ENCODE measurements at regions not wholly inside any gene's neighbourhood (a gene's known extent, or its start where the extent isn't known, plus 50 kb on each side); places are given as distances from the start of the nearest gene placed in this dataset.

GRCh38 chr5:116343961-116344360, 230.7 kb downstream of the SEMA6A start:
- Histone ChIP-seq H3K4me3 (replicated peaks in 1 of 4; ENCODE audit: control extremely low read depth in 1 of 4, insufficient read depth in 1 of 4, low read depth in 3 of 4, low read length in 4 of 4) (no peak overlapping the region), H3K4me1 (ENCODE audit: control insufficient read depth, extremely low read depth, insufficient read depth, low read length) (no peaks in the 10 kb centered on the region), H4K20me1 (ENCODE audit: control insufficient read depth, extremely low read depth, insufficient read depth, low read length) (no peaks in the 10 kb centered on the region), H3K36me3 (ENCODE audit: control insufficient read depth, insufficient read depth, low read length) (no peaks in the 10 kb centered on the region), H3K27ac (ENCODE audit: insufficient read depth, low read length) (no peak overlapping the region), H2AFZ (ENCODE audit: low read length) (no peak overlapping the region), H3K9me3 (ENCODE audit: control insufficient read depth, insufficient read depth, low read depth, low read length) (no peaks in the 10 kb centered on the region), H3K27me3 (ENCODE audit: control insufficient read depth, insufficient read depth, low read length) (no peaks in the 10 kb centered on the region), H3K9ac (ENCODE audit: insufficient read depth, low read length) (no peak overlapping the region), H3K4me2 (ENCODE audit: extremely low read depth, insufficient read depth, low read length) (no peak overlapping the region), H3K79me2 (ENCODE audit: control insufficient read depth, insufficient read depth, low read length) (no peaks in the 10 kb centered on the region)
- no peak for TF ChIP-seq EZH2 (IDR thresholded peaks at IDR 0.05; ENCODE audit: low read length, missing control alignments)
- TF ChIP-seq CTCF (conservative IDR thresholded peaks at IDR 0.05 in 1 of 2, IDR thresholded peaks at IDR 0.05 in 1 of 2; ENCODE audit: low read depth in 1 of 2, low read length in 2 of 2), result no peak
- no peak for DNase-seq (ENCODE audit: low read depth in 2 of 2)

Data from fibroblast of lung (primary cell).